ENCODE measurements at regions not wholly inside any gene's neighbourhood (a gene's known extent, or its start where the extent isn't known, plus 50 kb on each side); places are given as distances from the start of the nearest gene placed in this dataset.

- Histone ChIP-seq H3K23ac (ENCODE audit: low read depth, low read length) (no peak overlapping the region), H3K4me3 (ENCODE audit: insufficient read depth, low read depth, low read length) (no peak overlapping the region), H4K20me1 (ENCODE audit: insufficient read depth, low read length) (no peaks in the 10 kb centered on the region), H3K18ac (ENCODE audit: low read depth, low read length) (no peak overlapping the region), H3K4me1 (ENCODE audit: control insufficient read depth, insufficient read depth, low read length) (no peaks in the 10 kb centered on the region), H2AK5ac (ENCODE audit: low read depth, low read length) (no peak overlapping the region), H3K79me1 (ENCODE audit: low read depth in 1 of 2, low read length in 2 of 2) (no peaks in the 10 kb centered on the region), H3K4ac (ENCODE audit: low read depth, low read length) (no peak overlapping the region), H3K9me3 (ENCODE audit: control insufficient read depth, insufficient read depth, low read length) (no peaks in the 10 kb centered on the region; the same call in 1 of the 2 replicates), H2AK9ac (replicated peaks; ENCODE audit: low read depth, low read length, poor library complexity) (no peak overlapping the region), H3K9me1 (ENCODE audit: insufficient read depth, low read length) (no peaks in the 10 kb centered on the region), H3K27me3 (ENCODE audit: control insufficient read depth, insufficient read depth, low read length) (no peaks in the 10 kb centered on the region), H3K27ac (ENCODE audit: insufficient read depth, low read length) (no peak overlapping the region), H3K56ac (ENCODE audit: extremely low read depth, insufficient read depth, low read length) (no peak overlapping the region), H3K9ac (ENCODE audit: low read depth, low read length) (no peak overlapping the region), H2BK5ac (ENCODE audit: low read depth, low read length, poor library complexity, severe bottlenecking) (no peak overlapping the region), H2BK20ac (ENCODE audit: low read depth, low read length) (no peak overlapping the region), H2BK120ac (ENCODE audit: low read depth, low read length) (no peak overlapping the region), H4K91ac (ENCODE audit: insufficient read depth, low read depth, low read length) (no peak overlapping the region), H3K14ac (replicated peaks; ENCODE audit: low read depth, low read length) (no peak overlapping the region), H4K8ac (ENCODE audit: low read depth in 2 of 2, low read length in 2 of 2) (no peak overlapping the region), H4K5ac (ENCODE audit: low read depth, low read length) (no peak overlapping the region), H3K36me3 (ENCODE audit: control insufficient read depth, insufficient read depth, low read length) (no peaks in the 10 kb centered on the region), H2BK15ac (ENCODE audit: low read depth, low read length) (no peak overlapping the region), H3K4me2 (ENCODE audit: low read depth, low read length) (no peak overlapping the region), H2AFZ (replicated peaks; ENCODE audit: low read length, poor library complexity) (no peak overlapping the region)
- no peak for TF ChIP-seq RFX5 (IDR thresholded peaks at IDR 0.05; ENCODE audit: low read depth, low read length)
- TF ChIP-seq FOS (IDR thresholded peaks at IDR 0.05; ENCODE audit: low read depth, low read length) = no peak
- no peak for TF ChIP-seq SMC3 (IDR thresholded peaks at IDR 0.05; ENCODE audit: low read depth, low read length)
- TF ChIP-seq MAFK (IDR thresholded peaks at IDR 0.05; ENCODE audit: low read depth, low read length) = no peak
- TF ChIP-seq CEBPB (IDR thresholded peaks at IDR 0.05; ENCODE audit: low read depth, low read length) = no peak
- no peak for TF ChIP-seq MXI1 (IDR thresholded peaks at IDR 0.05; ENCODE audit: borderline replicate concordance, low read depth, low read length)
- TF ChIP-seq NFE2L2 (IDR thresholded peaks at IDR 0.05; ENCODE audit: low read depth, low read length) = no peak
- no peak for TF ChIP-seq ELK1 (IDR thresholded peaks at IDR 0.05; ENCODE audit: borderline replicate concordance, low read depth, low read length)
- TF ChIP-seq BHLHE40 (IDR thresholded peaks at IDR 0.05; ENCODE audit: low read depth, low read length) = no peak
- no peak for TF ChIP-seq CHD1 (IDR thresholded peaks at IDR 0.05; ENCODE audit: low read depth, low read length)
- no peak for TF ChIP-seq USF2 (IDR thresholded peaks at IDR 0.05; ENCODE audit: low read depth, low read length)
- no peak for ATAC-seq (ENCODE audit: low read depth)
- ChIA-PET POLR2A (ENCODE audit: unreplicated experiment) (no interaction called here), CTCF (interaction anchor here (0.5 to 1.5 kb wide), 2 partner anchors 15 to 234 kb away, joined by 3 to 5 read pairs; no protein-coding TSS in a partner anchor)
- dilution Hi-C loops (cut with HindIII; ENCODE audit: low sequenced_read_pairs, unreplicated experiment) (no loop called here), intact Hi-C loops (cut with micrococcal nuclease) (no loop called here), in situ Hi-C loops (cut with MboI; ENCODE audit: low sequenced_read_pairs) (no loop called here)
- DNase-seq = no peak
- 10% methylated on average over 2 of the region's 5 CpGs; no CpG with 5 or more reads in 1 of the 2 experiments for WGBS, 2 experiments (ENCODE audit: extremely low coverage in 2 of 2, insufficient read length in 1 of 2)
- BruUV-seq (replicated peaks) = no TSS peak
Observed at GRCh38 chr12:107978201-107978600, 150.9 kb upstream of the WSCD2 start.

Measured in IMR-90 (cell line).